Activated naive CD8-positive, alpha-beta T cell treated with anti-CD3 and anti-CD28 coated beads, Interleukin-2, amount 10 ng/mL, durations not matched to agents 7 days and 5 days (primary cell): ENCODE measurements at regions not wholly inside any gene's neighbourhood (a gene's known extent, or its start where the extent isn't known, plus 50 kb on each side); places are given as distances from the start of the nearest gene placed in this dataset.
"Not testable (repeated sequence)": the region's sequence is repeated elsewhere in the genome, so short reads cannot be mapped to it uniquely, and the experiment has no call there.

Experiments
- ATAC-seq: fragments of 150-1000 bp; cut with Tn5 transposase; one replicate; pipeline ENCODE4 v1.10.0; 2021; ENCODE audit warnings: low read depth, moderate library complexity
- POLR2A ChIA-PET: fragments of 350-600 bp; sonication (Branson Sonifier 250); formaldehyde crosslinking; loops from one replicate; lab custom pipeline; 2021; ENCODE audit warnings: antibody characterized with exemption; lab: Charles Lee
- DNase-seq: peaks from one replicate; pipeline ENCODE4 v3.0.0; 2021
- H3K27ac Mint-ChIP-seq: one replicate; pipeline ENCODE4 v1.8.0; 2022; ENCODE audit warnings: mild to moderate bottlenecking, mixed read lengths
- H3K27me3 Mint-ChIP-seq: one replicate; pipeline ENCODE4 v1.8.0; 2022; ENCODE audit warnings: mild to moderate bottlenecking, moderate library complexity, mixed read lengths
- H3K36me3 Mint-ChIP-seq: one replicate; pipeline ENCODE4 v1.8.0; 2021; ENCODE audit warnings: mild to moderate bottlenecking, mixed read lengths
- H3K4me1 Mint-ChIP-seq: one replicate; pipeline ENCODE4 v1.8.0; 2021; ENCODE audit warnings: mixed read lengths
- H3K4me3 Mint-ChIP-seq: one replicate; pipeline ENCODE4 v1.8.0; 2022; ENCODE audit warnings: mild to moderate bottlenecking, moderate library complexity, mixed read lengths
- H3K9me3 Mint-ChIP-seq: one replicate; pipeline ENCODE4 v1.8.0; 2021; ENCODE audit warnings: mixed read lengths

- no peaks in the 10 kb centered on the region for H3K4me1 Mint-ChIP-seq
- H3K36me3 Mint-ChIP-seq = no peaks in the 10 kb centered on the region
- no peak for DNase-seq
- H3K27me3 Mint-ChIP-seq = no peaks in the 10 kb centered on the region
- POLR2A ChIA-PET = no interaction called here
- no peak overlapping the region for H3K27ac Mint-ChIP-seq
- H3K4me3 Mint-ChIP-seq = no peak overlapping the region
- no peaks in the 10 kb centered on the region for H3K9me3 Mint-ChIP-seq
- no peak for ATAC-seq
These were observed 808.4 kb downstream of the CDH18 start for GRCh38 chr5:19179571-19179970.

GRCh38 chr5:19189176-19189575, 798.8 kb downstream of the CDH18 start:
- no peak overlapping the region for H3K27ac Mint-ChIP-seq

GRCh38 chr5:19193631-19194030, 794.4 kb downstream of the CDH18 start:
- POLR2A ChIA-PET = no interaction called here
- no peak for DNase-seq

More at GRCh38 chr5:19189176-19189575, 798.8 kb downstream of the CDH18 start:
- Mint-ChIP-seq H3K36me3 (no peaks in the 10 kb centered on the region), H3K27me3 (no peaks in the 10 kb centered on the region), H3K9me3 (no peaks in the 10 kb centered on the region), H3K4me3 (no peak overlapping the region), H3K4me1 (no peaks in the 10 kb centered on the region)
- POLR2A ChIA-PET = no interaction called here
- DNase-seq (no peak), ATAC-seq (no peak)

GRCh38 chr5:19196631-19197030, 791.4 kb downstream of the CDH18 start:
- DNase-seq (no peak), ATAC-seq (no peak)
- Mint-ChIP-seq H3K36me3 (no peaks in the 10 kb centered on the region), H3K4me3 (no peak overlapping the region), H3K27me3 (no peaks in the 10 kb centered on the region), H3K4me1 (no peaks in the 10 kb centered on the region), H3K9me3 (peaks cover under 1% of the 10 kb centered on the region), H3K27ac (no peak overlapping the region)
- POLR2A ChIA-PET = no interaction called here

More at GRCh38 chr5:19193631-19194030, 794.4 kb downstream of the CDH18 start:
- no peak for ATAC-seq
- Mint-ChIP-seq H3K9me3 (no peaks in the 10 kb centered on the region), H3K27ac (no peak overlapping the region), H3K27me3 (no peaks in the 10 kb centered on the region), H3K36me3 (no peaks in the 10 kb centered on the region), H3K4me1 (no peaks in the 10 kb centered on the region), H3K4me3 (no peak overlapping the region)

GRCh38 chr5:19200251-19200650, 787.7 kb downstream of the CDH18 start:
- peaks cover 3% of the 10 kb centered on the region for H3K9me3 Mint-ChIP-seq
- H3K4me1 Mint-ChIP-seq = no peaks in the 10 kb centered on the region
- no peak overlapping the region for H3K4me3 Mint-ChIP-seq
- DNase-seq (no peak), ATAC-seq (no peak)
- H3K27me3 Mint-ChIP-seq = no peaks in the 10 kb centered on the region
- H3K36me3 Mint-ChIP-seq = no peaks in the 10 kb centered on the region
- no peak overlapping the region for H3K27ac Mint-ChIP-seq
- POLR2A ChIA-PET = no interaction called here

- H3K9me3 Mint-ChIP-seq = peaks cover 5% of the 10 kb centered on the region
- ATAC-seq (no peak), DNase-seq (no peak)
- H3K27ac Mint-ChIP-seq = no peak overlapping the region
- no peaks in the 10 kb centered on the region for H3K36me3 Mint-ChIP-seq
- H3K4me3 Mint-ChIP-seq = no peak overlapping the region
- POLR2A ChIA-PET = no interaction called here
- no peaks in the 10 kb centered on the region for H3K27me3 Mint-ChIP-seq
- no peaks in the 10 kb centered on the region for H3K4me1 Mint-ChIP-seq
These were observed 779.6 kb downstream of the CDH18 start for GRCh38 chr5:19208397-19208796.

- Mint-ChIP-seq H3K4me3 (no peak overlapping the region), H3K27me3 (no peaks in the 10 kb centered on the region), H3K9me3 (peaks cover 5% of the 10 kb centered on the region), H3K36me3 (no peaks in the 10 kb centered on the region), H3K27ac (no peak overlapping the region), H3K4me1 (no peaks in the 10 kb centered on the region)
- POLR2A ChIA-PET = no interaction called here
- DNase-seq = no peak
- ATAC-seq = no peak
These were observed 777.1 kb downstream of the CDH18 start for GRCh38 chr5:19210886-19211285.

- Mint-ChIP-seq H3K9me3 (peaks cover 3% of the 10 kb centered on the region), H3K4me3 (no peak overlapping the region), H3K27me3 (no peaks in the 10 kb centered on the region), H3K36me3 (no peaks in the 10 kb centered on the region), H3K27ac (no peak overlapping the region), H3K4me1 (no peaks in the 10 kb centered on the region)
- DNase-seq (no peak), ATAC-seq (no peak)
- POLR2A ChIA-PET = no interaction called here
These were observed 758.7 kb downstream of the CDH18 start for GRCh38 chr5:19229179-19229835.

- H3K4me1 Mint-ChIP-seq = no peaks in the 10 kb centered on the region
- H3K4me3 Mint-ChIP-seq = no peak overlapping the region
- POLR2A ChIA-PET = no interaction called here
- no peaks in the 10 kb centered on the region for H3K27me3 Mint-ChIP-seq
- no peak for DNase-seq
- no peaks in the 10 kb centered on the region for H3K36me3 Mint-ChIP-seq
- no peak for ATAC-seq
- H3K27ac Mint-ChIP-seq = no peak overlapping the region
- peaks cover 3% of the 10 kb centered on the region for H3K9me3 Mint-ChIP-seq
These were observed 754.4 kb downstream of the CDH18 start for GRCh38 chr5:19233573-19233972.

GRCh38 chr5:19235101-19235584, 752.9 kb downstream of the CDH18 start:
- POLR2A ChIA-PET = no interaction called here
- H3K27ac Mint-ChIP-seq = no peak overlapping the region
- H3K4me1 Mint-ChIP-seq = no peaks in the 10 kb centered on the region
- DNase-seq = no peak
- H3K27me3 Mint-ChIP-seq = no peaks in the 10 kb centered on the region
- H3K4me3 Mint-ChIP-seq = no peak overlapping the region
- H3K36me3 Mint-ChIP-seq = no peaks in the 10 kb centered on the region
- no peak for ATAC-seq
- H3K9me3 Mint-ChIP-seq = peaks cover 2% of the 10 kb centered on the region

GRCh38 chr5:19240170-19240569, 747.8 kb downstream of the CDH18 start:
- Mint-ChIP-seq H3K36me3 (no peaks in the 10 kb centered on the region), H3K4me1 (no peaks in the 10 kb centered on the region), H3K27ac (no peak overlapping the region), H3K27me3 (no peaks in the 10 kb centered on the region), H3K4me3 (no peak overlapping the region), H3K9me3 (no peaks in the 10 kb centered on the region)
- no peak for ATAC-seq
- no peak for DNase-seq
- POLR2A ChIA-PET = no interaction called here

GRCh38 chr5:19241690-19242089, 746.3 kb downstream of the CDH18 start:
- no peaks in the 10 kb centered on the region for H3K27me3 Mint-ChIP-seq
- ATAC-seq (no peak), DNase-seq (no peak)
- H3K27ac Mint-ChIP-seq = no peak overlapping the region
- H3K36me3 Mint-ChIP-seq = no peaks in the 10 kb centered on the region
- POLR2A ChIA-PET = no interaction called here
- no peak overlapping the region for H3K4me3 Mint-ChIP-seq
- H3K9me3 Mint-ChIP-seq = peaks cover 3% of the 10 kb centered on the region
- H3K4me1 Mint-ChIP-seq = no peaks in the 10 kb centered on the region

GRCh38 chr5:19246191-19246590, 741.8 kb downstream of the CDH18 start:
- H3K9me3 Mint-ChIP-seq, H3K36me3 Mint-ChIP-seq, H3K27ac Mint-ChIP-seq, POLR2A ChIA-PET, H3K4me1 Mint-ChIP-seq, H3K4me3 Mint-ChIP-seq, H3K27me3 Mint-ChIP-seq, ATAC-seq, DNase-seq: not testable (repeated sequence)

GRCh38 chr5:19247302-19247701, 740.7 kb downstream of the CDH18 start:
- Mint-ChIP-seq H3K9me3 (peaks cover 6% of the 10 kb centered on the region), H3K36me3 (no peaks in the 10 kb centered on the region), H3K27ac (no peak overlapping the region), H3K4me3 (no peak overlapping the region), H3K27me3 (no peaks in the 10 kb centered on the region), H3K4me1 (no peaks in the 10 kb centered on the region)
- DNase-seq (no peak), ATAC-seq (no peak)
- POLR2A ChIA-PET = no interaction called here
